ENCODE measurements at regions not wholly inside any gene's neighbourhood (a gene's known extent, or its start where the extent isn't known, plus 50 kb on each side); places are given as distances from the start of the nearest gene placed in this dataset.
A peak's percentile ranks its signal among the peaks of the same experiment; 100 is the strongest.

DNA sequence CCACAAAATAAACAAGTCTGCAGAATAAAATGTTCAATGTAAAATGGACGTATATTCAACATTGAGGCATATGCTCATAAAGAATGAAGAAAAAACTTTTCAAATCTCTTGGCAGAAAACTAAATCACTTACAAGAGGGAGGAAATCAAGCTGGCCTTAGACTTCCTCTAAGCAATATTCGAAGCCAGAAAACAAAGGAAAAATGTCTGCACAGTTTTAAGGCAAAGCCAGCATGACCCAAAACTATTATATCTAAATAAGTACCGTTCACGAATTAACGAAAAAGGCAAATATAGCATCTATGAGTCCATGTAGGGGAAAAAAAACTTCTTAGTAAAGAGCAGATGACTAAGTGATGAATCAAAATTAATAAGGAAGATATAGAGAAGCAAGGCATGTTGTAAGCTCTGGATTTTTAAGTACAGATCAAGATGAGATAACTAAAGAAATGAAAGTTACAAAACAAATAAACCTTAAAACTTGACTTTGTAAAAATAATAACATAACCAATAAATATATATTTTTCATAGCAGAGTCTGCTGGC, 101.3 kb downstream of the KCNRG start:
- no peaks in the 10 kb centered on the region for H3K9me3 Mint-ChIP-seq (ENCODE audit: unreplicated experiment)
- no peaks in the 10 kb centered on the region for H3K27me3 Mint-ChIP-seq (ENCODE audit: insufficient read depth, unreplicated experiment)
- TF ChIP-seq, protein P1, sequence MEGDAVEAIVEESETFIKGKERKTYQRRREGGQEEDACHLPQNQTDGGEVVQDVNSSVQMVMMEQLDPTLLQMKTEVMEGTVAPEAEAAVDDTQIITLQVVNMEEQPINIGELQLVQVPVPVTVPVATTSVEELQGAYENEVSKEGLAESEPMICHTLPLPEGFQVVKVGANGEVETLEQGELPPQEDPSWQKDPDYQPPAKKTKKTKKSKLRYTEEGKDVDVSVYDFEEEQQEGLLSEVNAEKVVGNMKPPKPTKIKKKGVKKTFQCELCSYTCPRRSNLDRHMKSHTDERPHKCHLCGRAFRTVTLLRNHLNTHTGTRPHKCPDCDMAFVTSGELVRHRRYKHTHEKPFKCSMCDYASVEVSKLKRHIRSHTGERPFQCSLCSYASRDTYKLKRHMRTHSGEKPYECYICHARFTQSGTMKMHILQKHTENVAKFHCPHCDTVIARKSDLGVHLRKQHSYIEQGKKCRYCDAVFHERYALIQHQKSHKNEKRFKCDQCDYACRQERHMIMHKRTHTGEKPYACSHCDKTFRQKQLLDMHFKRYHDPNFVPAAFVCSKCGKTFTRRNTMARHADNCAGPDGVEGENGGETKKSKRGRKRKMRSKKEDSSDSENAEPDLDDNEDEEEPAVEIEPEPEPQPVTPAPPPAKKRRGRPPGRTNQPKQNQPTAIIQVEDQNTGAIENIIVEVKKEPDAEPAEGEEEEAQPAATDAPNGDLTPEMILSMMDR (IDR thresholded peaks at IDR 0.05; ENCODE audit: unreplicated experiment), result no peak
- no peaks in the 10 kb centered on the region for H3K36me3 Mint-ChIP-seq (ENCODE audit: insufficient read depth, unreplicated experiment)
- no peak overlapping the region for H3K4me3 Mint-ChIP-seq (ENCODE audit: unreplicated experiment)
- intact Hi-C loops (cut with micrococcal nuclease), result no loop called here
- ChIA-PET CTCF (interaction anchor here (0.6 kb wide), 1 partner anchor 219 kb away, joined by 3 read pairs; no protein-coding TSS in a partner anchor), POLR2A (interaction anchor here (0.6 to 17.8 kb wide), 11 partner anchors 7 to 794 kb away, joined by 3 to 429 read pairs (median 4); no protein-coding TSS in a partner anchor)
- peak overlapping the region; percentile 59 for H3K27ac Mint-ChIP-seq (ENCODE audit: low read depth, unreplicated experiment)
- BruUV-seq (replicated peaks), result no TSS peak
- H3K4me1 Mint-ChIP-seq (ENCODE audit: insufficient read depth, unreplicated experiment), result peaks cover 11% of the 10 kb centered on the region
- no peak for DNase-seq (ENCODE audit: unreplicated experiment)

DNA sequence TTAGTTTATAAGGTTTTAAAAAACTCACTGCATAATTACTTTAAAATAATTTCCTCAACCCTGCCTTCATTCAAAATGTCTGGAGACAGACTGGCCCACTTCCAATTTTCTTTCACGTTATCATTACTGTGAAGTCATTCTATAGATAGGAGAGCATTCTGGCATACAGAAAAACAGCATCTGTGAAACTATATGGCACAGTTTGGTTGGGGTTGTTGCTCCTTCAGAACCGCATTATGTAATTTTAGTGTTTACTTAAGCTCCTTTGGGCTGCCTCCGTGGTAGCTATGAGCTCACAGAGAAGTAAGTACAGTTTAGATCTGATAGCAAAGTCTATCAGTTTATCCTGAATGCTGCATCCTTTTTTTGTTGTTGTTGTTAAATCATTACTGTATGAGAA, 104.3 kb downstream of the KCNRG start:
- no peaks in the 10 kb centered on the region for H3K9me3 Mint-ChIP-seq (ENCODE audit: unreplicated experiment)
- H3K36me3 Mint-ChIP-seq (ENCODE audit: insufficient read depth, unreplicated experiment), result peaks cover 5% of the 10 kb centered on the region
- no peak for DNase-seq (ENCODE audit: unreplicated experiment)
- peaks cover 29% of the 10 kb centered on the region for H3K4me1 Mint-ChIP-seq (ENCODE audit: insufficient read depth, unreplicated experiment)
- no TSS peak for BruUV-seq (replicated peaks)
- intact Hi-C loops (cut with micrococcal nuclease), result no loop called here
- H3K27ac Mint-ChIP-seq (ENCODE audit: low read depth, unreplicated experiment), result no peak overlapping the region
- no peaks in the 10 kb centered on the region for H3K27me3 Mint-ChIP-seq (ENCODE audit: insufficient read depth, unreplicated experiment)
- ChIA-PET POLR2A (interaction anchor here (1.2 to 17.8 kb wide), 2 partner anchors 30 to 41 kb away, joined by 4 to 429 read pairs; no protein-coding TSS in a partner anchor), CTCF (no interaction called here)
- TF ChIP-seq, protein P1 (IDR thresholded peaks at IDR 0.05; ENCODE audit: unreplicated experiment), result no peak
- H3K4me3 Mint-ChIP-seq (ENCODE audit: unreplicated experiment), result no peak overlapping the region

DNA sequence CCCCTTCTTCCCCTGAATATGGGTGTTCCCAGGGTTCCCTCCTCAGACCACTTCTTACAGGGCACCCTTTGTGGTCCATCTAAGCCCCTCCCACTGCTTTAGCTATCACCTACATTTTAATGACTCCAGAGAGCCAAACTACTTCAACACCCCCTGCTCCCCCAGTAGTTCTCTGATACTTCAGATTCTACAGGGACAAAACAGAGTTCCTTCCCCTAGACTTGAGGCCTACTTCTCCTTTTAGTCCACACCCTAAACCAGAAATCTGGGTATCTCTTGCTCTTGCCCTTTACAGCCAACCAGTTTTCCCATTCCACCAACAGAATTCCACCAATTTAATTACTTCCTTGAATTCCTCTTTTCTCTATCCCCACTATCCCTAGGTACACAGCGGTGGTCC, 107.2 kb downstream of the KCNRG start:
- H3K4me3 Mint-ChIP-seq (ENCODE audit: unreplicated experiment), result no peak overlapping the region
- TF ChIP-seq, protein P1 (IDR thresholded peaks at IDR 0.05; ENCODE audit: unreplicated experiment), result no peak
- intact Hi-C loops (cut with micrococcal nuclease), result no loop called here

DNA sequence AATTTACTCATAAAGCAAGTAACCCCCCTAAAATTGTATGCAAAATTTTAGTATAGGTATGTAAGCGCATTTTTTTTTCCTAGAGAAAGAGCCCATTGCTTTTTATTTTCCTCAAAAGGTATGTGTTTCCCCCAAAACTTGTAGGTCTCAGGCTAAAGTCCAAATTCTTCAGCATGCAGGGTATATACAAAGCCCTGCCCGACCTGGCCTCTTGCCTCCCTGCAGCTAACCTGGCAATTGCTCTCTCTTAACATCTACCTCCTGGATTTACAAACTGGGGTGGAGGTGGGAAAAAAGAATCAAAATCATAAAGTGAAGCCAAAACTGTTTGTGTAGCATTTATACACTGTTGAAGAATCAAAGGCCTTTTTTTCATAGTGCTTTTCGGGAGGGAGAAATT, 107.8 kb downstream of the KCNRG start:
- H3K4me3 Mint-ChIP-seq (ENCODE audit: unreplicated experiment), result peak overlapping the region; percentile 87
- CTCF ChIA-PET, result no interaction called here
- H3K9me3 Mint-ChIP-seq (ENCODE audit: unreplicated experiment), result no peaks in the 10 kb centered on the region
- TF ChIP-seq, protein P1 (IDR thresholded peaks at IDR 0.05; ENCODE audit: unreplicated experiment), result no peak
- H3K4me1 Mint-ChIP-seq (ENCODE audit: insufficient read depth, unreplicated experiment), result peaks cover 28% of the 10 kb centered on the region
- BruUV-seq (replicated peaks), result no TSS peak
- intact Hi-C loops (cut with micrococcal nuclease), result no loop called here
- POLR2A ChIA-PET, result interaction anchor here (0.6 to 17.8 kb wide), 28 partner anchors 7 to 789 kb away, joined by 3 to 429 read pairs (median 9); partner anchors contain the start of gene TRIM13
- H3K36me3 Mint-ChIP-seq (ENCODE audit: insufficient read depth, unreplicated experiment), result peaks cover 5% of the 10 kb centered on the region
- DNase-seq (ENCODE audit: unreplicated experiment), result no peak
- H3K27ac Mint-ChIP-seq (ENCODE audit: low read depth, unreplicated experiment), result peak overlapping the region; percentile 94
- H3K27me3 Mint-ChIP-seq (ENCODE audit: insufficient read depth, unreplicated experiment), result no peaks in the 10 kb centered on the region

More for the DNA sequence above, 107.2 kb downstream of the KCNRG start:
- Mint-ChIP-seq H3K27me3 (ENCODE audit: insufficient read depth, unreplicated experiment) (no peaks in the 10 kb centered on the region), H3K27ac (ENCODE audit: low read depth, unreplicated experiment) (peak overlapping the region; percentile 66), H3K9me3 (ENCODE audit: unreplicated experiment) (no peaks in the 10 kb centered on the region), H3K4me1 (ENCODE audit: insufficient read depth, unreplicated experiment) (peaks cover 28% of the 10 kb centered on the region), H3K36me3 (ENCODE audit: insufficient read depth, unreplicated experiment) (peaks cover 5% of the 10 kb centered on the region)
- ChIA-PET CTCF (no interaction called here), POLR2A (interaction anchor here (1.2 to 17.8 kb wide), 3 partner anchors 15 to 407 kb away, joined by 3 to 429 read pairs (median 97); no protein-coding TSS in a partner anchor)
- no peak for DNase-seq (ENCODE audit: unreplicated experiment)
- BruUV-seq (replicated peaks), result no TSS peak
